Gastrocnemius medialis (tissue), 4 donors: ENCODE measurements at regions not wholly inside any gene's neighbourhood (a gene's known extent, or its start where the extent isn't known, plus 50 kb on each side); places are given as distances from the start of the nearest gene placed in this dataset.

Experiments
- CTCF ChIP-seq, 5 experiments: fragments of 450-650 bp in 3 of 5; fragments of 200-600 bp in 2 of 5; sonication (generic) in 2 of 5; IDR thresholded peaks in 4 of 5; conservative IDR thresholded peaks in 1 of 5; 1 replicate in 4 of 5; 2 replicates in 1 of 5; pipeline ENCODE4 v1.5.1; 2016 to 2019; ENCODE audit warnings: antibody characterized with exemption in 5 of 5, mild to moderate bottlenecking in 3 of 5, moderate library complexity in 3 of 5
- POLR2A ChIP-seq, 2 donors: fragments of 450-650 bp; IDR thresholded peaks; one replicate each; pipeline ENCODE4 v1.6.1; 2017; ENCODE audit warnings: antibody characterized with exemption in 2 of 2, mild to moderate bottlenecking in 2 of 2, moderate library complexity in 2 of 2

- TF ChIP-seq CTCF (IDR thresholded peaks at IDR 0.05 in 4 of 5, conservative IDR thresholded peaks at IDR 0.05 in 1 of 5), result no peak
- TF ChIP-seq POLR2A (IDR thresholded peaks at IDR 0.05), result no peak
Measured at GRCh38 chr11:70655816-70656215, 257.5 kb downstream of the CTTN start.
